Breast epithelium (tissue), 4 donors: ENCODE measurements at regions not wholly inside any gene's neighbourhood (a gene's known extent, or its start where the extent isn't known, plus 50 kb on each side); places are given as distances from the start of the nearest gene placed in this dataset.
"Not testable (repeated sequence)": the region's sequence is repeated elsewhere in the genome, so short reads cannot be mapped to it uniquely, and the experiment has no call there.

Experiments used
- DNase-seq, 2 donors: peaks; one replicate each; pipeline ENCODE4 v3.0.0-alpha.2; 2019; ENCODE audit warnings: low spot score in 2 of 2
- H3K27ac ChIP-seq, 2 donors: fragments of 200-600 bp; sonication (generic) in 1 of 2; one replicate each; pipeline ENCODE4 v1.5.1; 2016 to 2019; ENCODE audit warnings: mild to moderate bottlenecking in 1 of 2
- H3K27me3 ChIP-seq, 2 donors: fragments of 200-600 bp; sonication (generic) in 1 of 2; one replicate each; pipeline versions ENCODE4 v1.5.1 to v1.6.0; 2017 to 2019; ENCODE audit warnings: control low read depth in 1 of 2, mild to moderate bottlenecking in 1 of 2
- H3K36me3 ChIP-seq: fragments of 200-600 bp; one replicate; pipeline ENCODE4 v1.5.1; 2019
- H3K4me1 ChIP-seq, 2 donors: fragments of 200-600 bp; sonication (generic); one replicate each; pipeline ENCODE4 v1.5.1; 2016 to 2019; ENCODE audit warnings: control low read depth in 1 of 2
- H3K4me3 ChIP-seq, 3 donors: fragments of 200-600 bp; sonication (generic); 1 replicate in 2 of 3; 2 replicates in 1 of 3; pipeline ENCODE4 v1.5.1; 2016 to 2019; ENCODE audit warnings: mild to moderate bottlenecking in 3 of 3, moderate library complexity in 2 of 3
- H3K9me3 ChIP-seq, 2 donors: fragments of 200-600 bp; sonication (generic) in 1 of 2; one replicate each; pipeline ENCODE4 v1.5.1; 2016 to 2019; ENCODE audit warnings: control low read depth in 1 of 2
- CTCF ChIP-seq, 3 donors: fragments of 450-650 bp; IDR thresholded peaks; one replicate each; pipeline ENCODE4 v1.5.1; 2016 to 2017; ENCODE audit warnings: antibody characterized with exemption in 3 of 3, mild to moderate bottlenecking in 3 of 3, moderate library complexity in 3 of 3
- POLR2A ChIP-seq: fragments of 450-650 bp; IDR thresholded peaks from one replicate; pipeline ENCODE4 v1.6.1; 2016; ENCODE audit warnings: antibody characterized with exemption, mild to moderate bottlenecking, moderate library complexity
- POLR2AphosphoS5 ChIP-seq, 3 donors: sonication (generic); formaldehyde crosslinking; IDR thresholded peaks; one replicate each; pipeline ENCODE4 v1.6.1; 2017; ENCODE audit warnings: antibody characterized with exemption in 3 of 3
- intact Hi-C: fragments of 100-400 bp; cut with DNase I; formaldehyde crosslinking; loops from one replicate; pipeline ENCODE4 v1.15.1; 2023; ENCODE audit warnings: low total_unique reads

- Histone ChIP-seq H3K4me1 (no peaks in the 10 kb centered on the region), H3K27ac (no peak overlapping the region), H3K9me3 (peaks cover 11 to 18% of the 10 kb centered on the region in 2 donors), H3K4me3 (no peak overlapping the region), H3K27me3 (no peaks in the 10 kb centered on the region), H3K36me3 (no peaks in the 10 kb centered on the region)
- TF ChIP-seq CTCF (IDR thresholded peaks at IDR 0.05): no peak
- no peak for TF ChIP-seq POLR2A
- no peak for TF ChIP-seq POLR2AphosphoS5 (IDR thresholded peaks at IDR 0.05)
- no peak for DNase-seq
- intact Hi-C loops: no loop called here
Measured at GRCh38 chr14:92248696-92249095, 74.3 kb upstream of the SLC24A4 start.

- H3K27me3 ChIP-seq, H3K36me3 ChIP-seq, H3K9me3 ChIP-seq, H3K4me3 ChIP-seq, intact Hi-C loops, H3K27ac ChIP-seq, H3K4me1 ChIP-seq, DNase-seq: not testable (repeated sequence)
Measured at GRCh38 chr14:92250366-92250765, 72.6 kb upstream of the SLC24A4 start.

- no peaks in the 10 kb centered on the region for H3K9me3 ChIP-seq
- no peaks in the 10 kb centered on the region for H3K27me3 ChIP-seq
- no peaks in the 10 kb centered on the region for H3K4me1 ChIP-seq
- no peak for DNase-seq
- intact Hi-C loops: no loop called here
- H3K4me3 ChIP-seq: no peak overlapping the region
- no peak overlapping the region for H3K27ac ChIP-seq
- no peaks in the 10 kb centered on the region for H3K36me3 ChIP-seq
- TF ChIP-seq POLR2AphosphoS5 (IDR thresholded peaks at IDR 0.05) (no peak), CTCF (IDR thresholded peaks at IDR 0.05) (no peak), POLR2A (no peak)
Measured at GRCh38 chr14:92252323-92252722, 70.6 kb upstream of the SLC24A4 start.

GRCh38 chr14:92253381-92253894, 69.5 kb upstream of the SLC24A4 start:
- H3K36me3 ChIP-seq: no peaks in the 10 kb centered on the region
- no peaks in the 10 kb centered on the region for H3K9me3 ChIP-seq
- no peak for DNase-seq
- no peaks in the 10 kb centered on the region for H3K27me3 ChIP-seq
- H3K27ac ChIP-seq: no peak overlapping the region
- H3K4me1 ChIP-seq: no peaks in the 10 kb centered on the region
- intact Hi-C loops: no loop called here
- TF ChIP-seq POLR2A (no peak), POLR2AphosphoS5 (IDR thresholded peaks at IDR 0.05) (no peak), CTCF (IDR thresholded peaks at IDR 0.05) (no peak)
- no peak overlapping the region for H3K4me3 ChIP-seq

GRCh38 chr14:92254786-92255185, 68.2 kb upstream of the SLC24A4 start:
- Histone ChIP-seq H3K4me3 (peak overlapping the region in 1 of 3 donors; percentile 44), H3K36me3 (no peaks in the 10 kb centered on the region), H3K4me1 (no peaks in the 10 kb centered on the region), H3K27me3 (no peaks in the 10 kb centered on the region), H3K9me3 (no peaks in the 10 kb centered on the region), H3K27ac (peak overlapping the region in 1 of 2 donors; percentile 7)
- intact Hi-C loops: no loop called here
- TF ChIP-seq POLR2AphosphoS5 (IDR thresholded peaks at IDR 0.05): no peak
- TF ChIP-seq POLR2A: no peak
- no peak for TF ChIP-seq CTCF (IDR thresholded peaks at IDR 0.05)
- DNase-seq: no peak

DNA sequence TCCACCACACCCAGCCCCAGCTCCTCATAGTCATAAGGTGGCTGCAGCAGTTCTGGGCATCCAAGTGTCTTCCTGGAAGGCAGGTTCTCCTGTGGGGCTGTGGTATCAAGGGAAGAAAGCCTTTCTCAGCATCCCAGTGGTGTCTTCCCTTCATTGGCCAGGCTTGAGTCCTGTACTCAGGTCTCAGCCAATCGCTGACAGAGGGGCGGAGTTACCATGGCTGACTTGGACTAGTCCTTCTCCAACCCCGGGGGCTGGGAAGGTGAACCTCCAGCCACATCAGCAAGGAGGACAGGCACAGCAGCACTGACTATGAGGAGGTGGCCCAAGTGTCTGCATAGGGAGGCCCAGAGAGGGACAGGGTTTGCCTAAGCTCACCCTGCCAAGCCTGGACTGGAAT, 64.0 kb upstream of the SLC24A4 start:
- no peak overlapping the region for H3K4me3 ChIP-seq
- no peak for TF ChIP-seq POLR2A
- no peak for TF ChIP-seq POLR2AphosphoS5 (IDR thresholded peaks at IDR 0.05)
- TF ChIP-seq CTCF (IDR thresholded peaks at IDR 0.05): no peak
- no peaks in the 10 kb centered on the region for H3K36me3 ChIP-seq
- no peak overlapping the region for H3K27ac ChIP-seq
- H3K9me3 ChIP-seq: no peaks in the 10 kb centered on the region
- no peaks in the 10 kb centered on the region for H3K27me3 ChIP-seq
- no peaks in the 10 kb centered on the region for H3K4me1 ChIP-seq
- no peak for DNase-seq
- intact Hi-C loops: no loop called here
